H1 (cell line): ENCODE measurements at regions not wholly inside any gene's neighbourhood (a gene's known extent, or its start where the extent isn't known, plus 50 kb on each side); places are given as distances from the start of the nearest gene placed in this dataset.

Experiments used
- ATF3 ChIP-seq: IDR thresholded peaks from 2 replicates; pipeline ENCODE4 v1.6.1; 2011; ENCODE audit warnings: low read depth, mild to moderate bottlenecking, low read length; ENCODE audit not compliant: insufficient read depth
- MAX ChIP-seq: IDR thresholded peaks from 2 replicates; pipeline ENCODE4 v1.6.1; 2012; ENCODE audit warnings: inconsistent platforms

- no peak for TF ChIP-seq ATF3
- TF ChIP-seq MAX = no peak
Observed at GRCh38 chr2:48264627-48265026, 49.9 kb upstream of the FOXN2 start (continued).
